ENCODE measurements at regions not wholly inside any gene's neighbourhood (a gene's known extent, or its start where the extent isn't known, plus 50 kb on each side); places are given as distances from the start of the nearest gene placed in this dataset.

GRCh38 chr20:22844959-22845358, 190.2 kb upstream of the SSTR4 start:
- DNase-seq (ENCODE audit: low read depth, low spot score) (no peak), FAIRE-seq (no peak)
- dilution Hi-C loops (cut with MboI; ENCODE audit: extremely low pct_ligation_motif_present, low sequenced_read_pairs) (no loop called here), intact Hi-C loops (cut with micrococcal nuclease) (no loop called here)
- TF ChIP-seq JUN (IDR thresholded peaks at IDR 0.05; ENCODE audit: borderline replicate concordance, insufficient read depth, insufficient read length, low read depth) (no peak), MAX (IDR thresholded peaks at IDR 0.05; ENCODE audit: insufficient read depth, insufficient read length) (no peak), CTCF (IDR thresholded peaks at IDR 0.05; ENCODE audit: extremely low read depth in 1 of 2, insufficient read depth in 1 of 2, low read depth in 1 of 2, low read length in 2 of 2) (no peak), POLR2A (IDR thresholded peaks at IDR 0.05; ENCODE audit: low read depth, low read length) (no peak), GATA2 (IDR thresholded peaks at IDR 0.05; ENCODE audit: insufficient read depth, insufficient read length, low read depth, low read length) (no peak), POLR2AphosphoS5 (IDR thresholded peaks at IDR 0.05; ENCODE audit: insufficient read depth, low read depth, low read length) (no peak), FOS (IDR thresholded peaks at IDR 0.05; ENCODE audit: borderline replicate concordance, insufficient read depth, low read length) (no peak), EZH2 (IDR thresholded peaks at IDR 0.05; ENCODE audit: borderline replicate concordance, low read depth, low read length, severe bottlenecking) (no peak), MYC (IDR thresholded peaks at IDR 0.05; ENCODE audit: low read depth, low read length) (no peak)
- no peaks in the 10 kb centered on the region for H3K79me2 ChIP-seq (ENCODE audit: control insufficient read depth, insufficient read depth, low read length)
- H4K20me1 ChIP-seq (replicated peaks; ENCODE audit: control insufficient read depth, extremely low read depth, insufficient read depth, low read length): no peaks in the 10 kb centered on the region
- CTCF ChIA-PET: interaction anchor here (1.1 kb wide), 1 partner anchor 153 kb away, joined by 5 read pairs; no protein-coding TSS in a partner anchor
- POLR2A ChIA-PET: no interaction called here
- no peaks in the 10 kb centered on the region for H3K36me3 ChIP-seq (ENCODE audit: control insufficient read depth in 2 of 2, extremely low read depth in 1 of 2, insufficient read depth in 2 of 2, low read length in 2 of 2)
- H3K27me3 ChIP-seq (ENCODE audit: control insufficient read depth in 2 of 2, insufficient read depth in 2 of 2, low read length in 2 of 2): peaks cover 3 to 5% of the 10 kb centered on the region in 2 experiments
- H3K9me3 ChIP-seq (replicated peaks; ENCODE audit: control insufficient read depth, insufficient read depth, low read length): no peaks in the 10 kb centered on the region
- BruUV-seq (replicated peaks): no TSS peak
- H3K4me3 ChIP-seq (replicated peaks in 1 of 3; ENCODE audit: insufficient read depth in 1 of 3, low read depth in 1 of 3, low read length in 3 of 3): no peak overlapping the region
- H3K27ac ChIP-seq (ENCODE audit: insufficient read depth, low read depth, low read length): no peak overlapping the region
- H3K4me2 ChIP-seq (ENCODE audit: insufficient read depth, low read length): no peak overlapping the region
- H3K9me1 ChIP-seq (replicated peaks; ENCODE audit: control insufficient read depth, extremely low read depth, insufficient read depth, low read length): no peaks in the 10 kb centered on the region
- H2AFZ ChIP-seq (ENCODE audit: low read depth, low read length): no peak overlapping the region
- H3K9ac ChIP-seq (replicated peaks; ENCODE audit: extremely low read depth, insufficient read depth, low read length): no peak overlapping the region
- no peaks in the 10 kb centered on the region for H3K4me1 ChIP-seq (ENCODE audit: control insufficient read depth, extremely low read depth, insufficient read depth, low read length)

All from endothelial cell of umbilical vein (primary cell).